GM13976 (cell line): ENCODE measurements at regions not wholly inside any gene's neighbourhood (a gene's known extent, or its start where the extent isn't known, plus 50 kb on each side); places are given as distances from the start of the nearest gene placed in this dataset.
"Not testable (repeated sequence)": the region's sequence is repeated elsewhere in the genome, so short reads cannot be mapped to it uniquely, and the experiment has no call there.

ENCODE experiments used
- DNase-seq: peaks from one replicate; pipeline ENCODE4 v3.0.0; 2012; ENCODE audit warnings: low spot score
- in situ Hi-C: fragments of 300-500 bp; cut with MboI; formaldehyde crosslinking; loops from one replicate; pipeline ENCODE4 v1.12.0; 2022; ENCODE audit warnings: low sequenced_read_pairs, mixed read lengths, inconsistent platforms; ENCODE audit not compliant: unreplicated experiment
- TF ChIP-seq, protein P1 (sequence below): IDR thresholded peaks from 2 replicates; pipeline ENCODE4 v1.5.1; 2012; ENCODE audit warnings: borderline replicate concordance, mild to moderate bottlenecking; ENCODE audit not compliant: insufficient read depth; ENCODE audit errors: extremely low read depth, missing control alignments, control extremely low read depth

DNA sequence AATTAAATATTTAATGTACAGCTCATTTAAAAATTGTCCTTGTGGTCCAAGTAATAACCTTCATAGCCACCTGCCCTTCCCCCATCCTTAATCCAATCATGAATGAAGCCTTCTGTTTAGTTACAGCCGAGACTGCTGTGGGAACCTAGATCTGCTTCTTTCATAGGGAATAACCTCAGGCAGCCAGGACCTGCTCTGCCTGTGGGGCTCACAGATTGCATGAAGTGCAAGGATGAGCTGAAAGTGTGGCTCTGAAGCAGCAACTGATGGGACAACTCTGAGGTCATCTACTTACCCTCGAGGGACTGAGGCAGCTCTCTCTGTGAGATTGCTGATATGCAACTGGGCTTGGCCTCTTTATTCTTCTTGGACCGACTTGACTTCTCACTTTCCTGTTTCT, 169.8 kb downstream of the POTEB3 start:
- TF ChIP-seq, protein P1, sequence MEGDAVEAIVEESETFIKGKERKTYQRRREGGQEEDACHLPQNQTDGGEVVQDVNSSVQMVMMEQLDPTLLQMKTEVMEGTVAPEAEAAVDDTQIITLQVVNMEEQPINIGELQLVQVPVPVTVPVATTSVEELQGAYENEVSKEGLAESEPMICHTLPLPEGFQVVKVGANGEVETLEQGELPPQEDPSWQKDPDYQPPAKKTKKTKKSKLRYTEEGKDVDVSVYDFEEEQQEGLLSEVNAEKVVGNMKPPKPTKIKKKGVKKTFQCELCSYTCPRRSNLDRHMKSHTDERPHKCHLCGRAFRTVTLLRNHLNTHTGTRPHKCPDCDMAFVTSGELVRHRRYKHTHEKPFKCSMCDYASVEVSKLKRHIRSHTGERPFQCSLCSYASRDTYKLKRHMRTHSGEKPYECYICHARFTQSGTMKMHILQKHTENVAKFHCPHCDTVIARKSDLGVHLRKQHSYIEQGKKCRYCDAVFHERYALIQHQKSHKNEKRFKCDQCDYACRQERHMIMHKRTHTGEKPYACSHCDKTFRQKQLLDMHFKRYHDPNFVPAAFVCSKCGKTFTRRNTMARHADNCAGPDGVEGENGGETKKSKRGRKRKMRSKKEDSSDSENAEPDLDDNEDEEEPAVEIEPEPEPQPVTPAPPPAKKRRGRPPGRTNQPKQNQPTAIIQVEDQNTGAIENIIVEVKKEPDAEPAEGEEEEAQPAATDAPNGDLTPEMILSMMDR = no peak
- DNase-seq = no peak
- in situ Hi-C loops = no loop called here

GRCh38 chr15:21269673-21270072, 170.6 kb downstream of the POTEB3 start:
- DNase-seq, in situ Hi-C loops: not testable (repeated sequence)

DNA sequence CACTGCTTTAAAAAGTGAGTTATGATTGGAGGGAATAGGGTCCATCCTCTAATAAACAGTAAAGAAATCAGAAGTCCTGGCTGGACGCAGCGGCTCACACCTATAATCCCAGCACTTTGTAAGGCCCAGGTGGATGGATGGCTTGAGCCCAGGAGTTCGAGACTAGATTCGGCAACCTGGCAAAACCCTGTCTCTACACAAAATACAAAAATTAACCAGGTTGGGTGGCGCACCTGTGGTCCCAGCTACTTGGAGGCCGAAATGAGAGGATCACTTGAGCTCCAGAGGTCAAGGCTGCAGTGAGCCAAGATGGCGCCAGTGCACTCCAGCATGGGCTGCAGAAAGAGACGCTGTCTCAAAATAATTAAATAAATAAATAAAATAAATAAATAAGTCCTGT, 171.2 kb downstream of the POTEB3 start:
- TF ChIP-seq, protein P1 = no peak
- in situ Hi-C loops = no loop called here
- DNase-seq = no peak

- in situ Hi-C loops = no loop called here
- no peak for DNase-seq
- TF ChIP-seq, protein P1 = no peak
Measured at GRCh38 chr15:21268436-21268940, 171.8 kb downstream of the POTEB3 start.

- TF ChIP-seq, protein P1 = no peak
- in situ Hi-C loops = no loop called here
- no peak for DNase-seq
Measured at GRCh38 chr15:21267671-21268395, 172.5 kb downstream of the POTEB3 start.

DNA sequence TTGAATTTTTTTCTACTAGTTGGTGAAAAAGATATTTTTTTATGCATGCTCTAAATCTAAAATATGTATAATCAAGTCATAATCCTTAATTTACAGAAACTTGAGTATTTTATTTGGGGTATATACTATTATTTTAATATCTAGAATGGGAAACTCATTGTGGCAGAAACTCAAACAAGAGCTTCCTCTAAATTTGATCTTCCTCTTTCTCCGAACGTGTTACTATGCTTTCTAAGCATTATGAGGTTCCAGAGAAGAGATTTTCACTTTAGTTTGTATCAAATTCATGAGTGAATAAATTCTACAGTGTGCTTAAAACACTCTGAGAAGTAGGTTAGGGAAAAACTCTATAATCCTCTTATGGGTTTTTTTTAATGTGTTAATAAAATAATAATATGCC, 173.1 kb downstream of the POTEB3 start:
- in situ Hi-C loops = no loop called here
- TF ChIP-seq, protein P1 = no peak
- DNase-seq = no peak

- in situ Hi-C loops, DNase-seq: not testable (repeated sequence)
Measured at GRCh38 chr15:21265628-21266027, 174.7 kb downstream of the POTEB3 start.

GRCh38 chr15:21262851-21263425, 177.4 kb downstream of the POTEB3 start:
- DNase-seq = no peak
- in situ Hi-C loops = no loop called here
- TF ChIP-seq, protein P1 = no peak
